ENCODE measurements at regions not wholly inside any gene's neighbourhood (a gene's known extent, or its start where the extent isn't known, plus 50 kb on each side); places are given as distances from the start of the nearest gene placed in this dataset.

DNA sequence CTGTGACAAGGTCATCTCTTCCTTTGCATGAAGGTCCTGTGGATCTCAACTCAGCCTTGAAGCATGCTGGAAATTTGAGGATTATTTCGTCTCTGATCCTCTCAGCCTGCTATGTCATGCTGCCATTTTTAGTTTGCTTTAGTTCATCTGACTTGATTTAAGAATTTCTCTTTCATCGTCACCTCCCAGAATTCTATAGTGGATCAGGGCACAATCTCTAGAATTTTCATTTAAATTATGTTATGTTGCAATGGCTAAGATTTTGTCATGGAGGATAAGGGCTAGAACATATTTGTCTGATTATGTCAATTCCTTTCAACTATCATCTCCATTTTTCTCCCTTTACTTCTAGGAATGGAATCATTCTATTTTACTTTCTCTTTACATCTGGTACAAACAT lies 98.8 kb downstream of the PCDH10 start:
- WGBS, 2 donors: 85 to 90% methylated on average over 2 of the region's 2 CpGs
- no peak for DNase-seq

DNA sequence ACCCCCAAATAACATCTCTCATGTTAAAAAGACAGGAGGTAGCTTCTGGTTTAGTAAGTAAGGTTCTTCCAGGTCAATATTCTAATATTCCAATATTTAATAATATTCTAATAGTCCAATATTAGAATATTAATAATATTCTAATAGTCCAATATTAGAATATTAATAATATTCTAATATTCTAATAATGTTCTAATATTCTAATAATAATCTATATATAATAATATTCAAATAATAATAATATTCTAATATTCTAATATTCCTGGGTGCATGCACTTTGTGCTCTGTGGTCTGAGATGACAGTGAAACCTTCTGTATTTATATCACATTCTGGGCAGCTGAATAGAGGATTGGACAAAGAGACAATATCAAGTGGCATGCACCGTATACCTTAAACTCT lies 96.1 kb downstream of the PCDH10 start:
- no peaks in the 10 kb centered on the region for H3K27me3 ChIP-seq
- DNase-seq: no peak
- H3K27ac ChIP-seq: no peak overlapping the region
- no peaks in the 10 kb centered on the region for H3K9me3 ChIP-seq
- TF ChIP-seq POLR2AphosphoS5 (IDR thresholded peaks at IDR 0.05) (no peak), EP300 (IDR thresholded peaks at IDR 0.05) (no peak), POLR2A (IDR thresholded peaks at IDR 0.05) (no peak)
- TF ChIP-seq, protein P1, sequence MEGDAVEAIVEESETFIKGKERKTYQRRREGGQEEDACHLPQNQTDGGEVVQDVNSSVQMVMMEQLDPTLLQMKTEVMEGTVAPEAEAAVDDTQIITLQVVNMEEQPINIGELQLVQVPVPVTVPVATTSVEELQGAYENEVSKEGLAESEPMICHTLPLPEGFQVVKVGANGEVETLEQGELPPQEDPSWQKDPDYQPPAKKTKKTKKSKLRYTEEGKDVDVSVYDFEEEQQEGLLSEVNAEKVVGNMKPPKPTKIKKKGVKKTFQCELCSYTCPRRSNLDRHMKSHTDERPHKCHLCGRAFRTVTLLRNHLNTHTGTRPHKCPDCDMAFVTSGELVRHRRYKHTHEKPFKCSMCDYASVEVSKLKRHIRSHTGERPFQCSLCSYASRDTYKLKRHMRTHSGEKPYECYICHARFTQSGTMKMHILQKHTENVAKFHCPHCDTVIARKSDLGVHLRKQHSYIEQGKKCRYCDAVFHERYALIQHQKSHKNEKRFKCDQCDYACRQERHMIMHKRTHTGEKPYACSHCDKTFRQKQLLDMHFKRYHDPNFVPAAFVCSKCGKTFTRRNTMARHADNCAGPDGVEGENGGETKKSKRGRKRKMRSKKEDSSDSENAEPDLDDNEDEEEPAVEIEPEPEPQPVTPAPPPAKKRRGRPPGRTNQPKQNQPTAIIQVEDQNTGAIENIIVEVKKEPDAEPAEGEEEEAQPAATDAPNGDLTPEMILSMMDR (IDR thresholded peaks at IDR 0.05): no peak
- no peaks in the 10 kb centered on the region for H3K4me1 ChIP-seq
- no peaks in the 10 kb centered on the region for H3K36me3 ChIP-seq
- H3K4me3 ChIP-seq: no peak overlapping the region
- intact Hi-C loops (cut with DNase I): no loop called here
- 93 to 94% methylated on average over 1 of the region's 1 CpG for WGBS, 2 donors

More for the DNA sequence above, 98.8 kb downstream of the PCDH10 start:
- no peaks in the 10 kb centered on the region for H3K36me3 ChIP-seq
- H3K9me3 ChIP-seq: no peaks in the 10 kb centered on the region
- no peaks in the 10 kb centered on the region for H3K27me3 ChIP-seq
- intact Hi-C loops (cut with DNase I): no loop called here
- TF ChIP-seq POLR2AphosphoS5 (IDR thresholded peaks at IDR 0.05) (no peak), POLR2A (IDR thresholded peaks at IDR 0.05) (no peak), EP300 (IDR thresholded peaks at IDR 0.05) (no peak)
- TF ChIP-seq, protein P1 (IDR thresholded peaks at IDR 0.05): no peak
- no peak overlapping the region for H3K4me3 ChIP-seq
- no peak overlapping the region for H3K27ac ChIP-seq
- no peaks in the 10 kb centered on the region for H3K4me1 ChIP-seq

Measured in sigmoid colon (tissue), 6 donors.